ENCODE measurements at regions not wholly inside any gene's neighbourhood (a gene's known extent, or its start where the extent isn't known, plus 50 kb on each side); places are given as distances from the start of the nearest gene placed in this dataset.
"Not testable (repeated sequence)": the region's sequence is repeated elsewhere in the genome, so short reads cannot be mapped to it uniquely, and the experiment has no call there.

DNA sequence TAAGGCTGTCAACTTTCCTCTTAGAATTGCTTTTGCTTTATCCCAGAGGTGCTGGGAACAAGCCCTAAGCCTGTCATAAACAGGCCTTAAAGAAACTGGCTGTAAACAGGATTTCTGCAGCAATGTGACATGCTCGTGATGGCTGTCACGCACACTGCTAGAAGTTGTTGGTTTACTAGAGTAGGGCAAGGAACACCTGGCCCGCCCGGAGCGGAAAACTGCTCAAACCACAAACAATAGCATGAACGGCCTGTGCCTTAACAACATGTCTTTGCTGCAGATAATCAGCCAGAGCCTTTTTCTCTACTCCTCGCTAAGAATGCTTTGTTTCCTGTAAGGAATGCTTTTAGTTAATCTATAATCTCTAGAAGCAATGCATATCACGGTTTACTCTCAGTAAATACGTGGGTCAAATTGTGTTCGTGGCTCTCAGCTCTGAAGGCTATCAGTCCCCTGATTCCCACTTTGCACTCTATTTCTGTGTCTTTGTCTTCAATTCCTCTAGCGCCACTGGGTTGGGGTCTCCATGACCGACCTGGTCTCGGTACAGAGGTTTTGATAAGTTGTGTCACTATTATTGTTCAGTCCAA is 318.3 kb downstream of the GLUD2 start:
- Histone ChIP-seq H3K27me3 (ENCODE audit: control insufficient read depth, insufficient read depth, low read length) (no peaks in the 10 kb centered on the region), H3K36me3 (ENCODE audit: control insufficient read depth, insufficient read depth, low read length) (no peaks in the 10 kb centered on the region), H3K4me3 (ENCODE audit: low read depth, low read length) (no peak overlapping the region)
- FAIRE-seq, result no peak
- DNase-seq (ENCODE audit: low read depth), result no peak
- TF ChIP-seq, protein P1, sequence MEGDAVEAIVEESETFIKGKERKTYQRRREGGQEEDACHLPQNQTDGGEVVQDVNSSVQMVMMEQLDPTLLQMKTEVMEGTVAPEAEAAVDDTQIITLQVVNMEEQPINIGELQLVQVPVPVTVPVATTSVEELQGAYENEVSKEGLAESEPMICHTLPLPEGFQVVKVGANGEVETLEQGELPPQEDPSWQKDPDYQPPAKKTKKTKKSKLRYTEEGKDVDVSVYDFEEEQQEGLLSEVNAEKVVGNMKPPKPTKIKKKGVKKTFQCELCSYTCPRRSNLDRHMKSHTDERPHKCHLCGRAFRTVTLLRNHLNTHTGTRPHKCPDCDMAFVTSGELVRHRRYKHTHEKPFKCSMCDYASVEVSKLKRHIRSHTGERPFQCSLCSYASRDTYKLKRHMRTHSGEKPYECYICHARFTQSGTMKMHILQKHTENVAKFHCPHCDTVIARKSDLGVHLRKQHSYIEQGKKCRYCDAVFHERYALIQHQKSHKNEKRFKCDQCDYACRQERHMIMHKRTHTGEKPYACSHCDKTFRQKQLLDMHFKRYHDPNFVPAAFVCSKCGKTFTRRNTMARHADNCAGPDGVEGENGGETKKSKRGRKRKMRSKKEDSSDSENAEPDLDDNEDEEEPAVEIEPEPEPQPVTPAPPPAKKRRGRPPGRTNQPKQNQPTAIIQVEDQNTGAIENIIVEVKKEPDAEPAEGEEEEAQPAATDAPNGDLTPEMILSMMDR (IDR thresholded peaks at IDR 0.05; ENCODE audit: insufficient read depth, low read length, severe bottlenecking), result no peak

DNA sequence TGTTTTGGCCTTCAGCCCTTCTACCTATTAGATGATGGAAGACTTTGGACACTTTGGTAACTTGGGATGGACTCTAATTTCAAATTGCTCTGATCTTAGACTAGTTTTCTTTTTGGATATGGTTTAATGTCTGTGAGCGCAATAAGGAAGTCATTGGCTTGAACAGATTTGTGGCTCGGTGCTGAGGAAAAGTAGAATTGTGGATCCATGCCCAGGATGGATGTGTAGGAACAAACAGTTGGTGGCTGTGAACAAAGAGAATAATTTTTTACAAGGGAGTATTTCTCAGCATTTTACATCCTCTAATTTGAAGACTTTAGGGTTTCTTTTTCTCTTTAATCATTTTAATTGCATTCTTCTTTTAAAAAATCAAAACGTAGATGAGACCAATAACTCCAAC is 327.1 kb downstream of the GLUD2 start:
- no peaks in the 10 kb centered on the region for H3K36me3 ChIP-seq (ENCODE audit: control insufficient read depth, insufficient read depth, low read length)
- no peaks in the 10 kb centered on the region for H3K27me3 ChIP-seq (ENCODE audit: control insufficient read depth, insufficient read depth, low read length)
- TF ChIP-seq, protein P1 (IDR thresholded peaks at IDR 0.05; ENCODE audit: insufficient read depth, low read length, severe bottlenecking), result no peak
- no peak overlapping the region for H3K4me3 ChIP-seq (ENCODE audit: low read depth, low read length)
- no peak for DNase-seq (ENCODE audit: low read depth)
- FAIRE-seq, result no peak

DNA sequence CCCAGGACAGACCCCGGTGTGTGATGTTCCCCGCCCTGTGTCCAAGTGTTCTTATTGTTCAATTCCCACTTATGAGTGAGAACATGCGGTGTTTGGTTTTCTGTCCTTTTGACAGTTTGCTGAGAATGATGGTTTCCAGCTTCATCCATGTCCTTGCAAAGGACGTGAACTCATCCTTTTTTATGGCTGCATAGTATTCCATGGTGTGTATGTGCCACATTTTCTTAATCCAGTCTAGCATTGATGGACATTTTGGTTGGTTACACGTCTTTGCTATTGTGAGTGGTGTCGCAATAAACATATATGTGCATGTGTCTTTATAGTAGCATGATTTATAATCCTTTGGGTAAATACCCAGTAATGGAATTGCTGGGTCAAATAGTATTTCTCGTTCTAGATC is 334.5 kb downstream of the GLUD2 start:
- not testable (repeated sequence) for H3K27me3 ChIP-seq (ENCODE audit: control insufficient read depth, insufficient read depth, low read length); H3K36me3 ChIP-seq (ENCODE audit: control insufficient read depth, insufficient read depth, low read length); DNase-seq (ENCODE audit: low read depth); H3K4me3 ChIP-seq (ENCODE audit: low read depth, low read length); FAIRE-seq

DNA sequence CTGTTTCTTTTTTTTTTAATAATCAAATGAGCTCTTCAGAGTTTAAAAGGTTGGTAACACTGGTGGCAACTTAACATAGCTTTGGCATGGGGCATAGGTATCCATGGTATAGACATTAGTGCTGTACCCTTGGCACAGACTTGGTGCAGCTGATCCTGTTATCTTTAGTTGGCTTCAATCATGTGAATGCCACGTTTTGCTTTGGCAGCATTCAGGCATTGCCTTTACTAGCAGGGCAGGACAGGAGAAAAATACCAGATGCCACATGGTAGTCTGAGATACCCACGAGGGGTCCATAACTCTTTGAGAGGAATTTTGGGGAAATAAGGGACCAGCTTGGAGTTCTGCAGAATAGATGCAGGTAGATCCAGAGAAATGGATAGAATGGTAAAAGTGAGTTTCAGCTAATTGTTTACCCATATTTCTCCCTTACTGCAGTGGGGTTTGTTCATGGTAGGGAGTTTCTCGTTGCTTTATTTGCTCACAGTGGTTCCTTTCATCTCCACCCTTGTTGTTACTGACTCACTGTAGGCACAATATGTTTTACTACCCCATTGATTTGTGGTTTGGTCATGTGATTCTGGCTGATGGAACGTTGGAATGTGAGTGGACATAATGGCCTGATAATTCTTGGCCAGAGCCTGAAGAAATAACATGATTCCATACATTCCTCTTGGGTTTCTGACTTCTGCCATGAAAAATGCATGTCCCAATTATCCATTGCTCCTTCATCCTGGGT is 342.7 kb downstream of the GLUD2 start:
- peak; percentile 0 for DNase-seq (ENCODE audit: low read depth)
- TF ChIP-seq, protein P1 (IDR thresholded peaks at IDR 0.05; ENCODE audit: insufficient read depth, low read length, severe bottlenecking), result no peak
- no peaks in the 10 kb centered on the region for H3K27me3 ChIP-seq (ENCODE audit: control insufficient read depth, insufficient read depth, low read length)

GRCh38 chrX:121405826-121406225 is 358.4 kb downstream of the GLUD2 start:
- Histone ChIP-seq H3K4me3 (ENCODE audit: low read depth, low read length) (no peak overlapping the region), H3K27me3 (ENCODE audit: control insufficient read depth, insufficient read depth, low read length) (no peaks in the 10 kb centered on the region), H3K36me3 (ENCODE audit: control insufficient read depth, insufficient read depth, low read length) (no peaks in the 10 kb centered on the region)
- TF ChIP-seq, protein P1 (IDR thresholded peaks at IDR 0.05; ENCODE audit: insufficient read depth, low read length, severe bottlenecking), result no peak
- FAIRE-seq, result no peak
- no peak for DNase-seq (ENCODE audit: low read depth)

More for the DNA sequence above, 342.7 kb downstream of the GLUD2 start:
- Histone ChIP-seq H3K36me3 (ENCODE audit: control insufficient read depth, insufficient read depth, low read length) (no peaks in the 10 kb centered on the region), H3K4me3 (ENCODE audit: low read depth, low read length) (no peak overlapping the region)
- FAIRE-seq, result no peak

- no peak for DNase-seq (ENCODE audit: low read depth)
- TF ChIP-seq, protein P1 (IDR thresholded peaks at IDR 0.05; ENCODE audit: insufficient read depth, low read length, severe bottlenecking), result no peak
- no peaks in the 10 kb centered on the region for H3K36me3 ChIP-seq (ENCODE audit: control insufficient read depth, insufficient read depth, low read length)
- no peak overlapping the region for H3K4me3 ChIP-seq (ENCODE audit: low read depth, low read length)
- no peak for FAIRE-seq
- no peaks in the 10 kb centered on the region for H3K27me3 ChIP-seq (ENCODE audit: control insufficient read depth, insufficient read depth, low read length)
Measured at GRCh38 chrX:121407627-121408026, 360.2 kb downstream of the GLUD2 start.

DNA sequence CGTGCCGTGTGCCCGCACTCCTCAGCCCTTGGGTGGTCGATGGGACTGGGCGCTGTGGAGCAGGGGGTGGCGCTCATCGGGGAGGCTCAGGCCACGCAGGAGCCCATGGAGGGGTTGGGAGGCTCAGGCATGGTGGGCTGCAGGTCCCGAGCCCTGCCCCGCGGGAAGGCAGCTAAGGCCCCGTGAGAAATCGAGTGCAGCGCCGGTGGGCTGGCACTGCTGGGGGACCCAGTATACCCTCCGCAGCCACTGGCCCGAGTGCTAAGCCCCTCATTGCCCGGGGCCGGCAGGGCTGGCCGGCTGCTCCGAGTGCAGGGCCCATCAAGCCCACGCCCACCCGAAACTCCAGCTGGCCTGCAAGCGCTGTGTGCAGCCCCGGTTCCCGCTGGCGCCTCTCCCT is 384.1 kb downstream of the GLUD2 start:
- FAIRE-seq; H3K27me3 ChIP-seq (ENCODE audit: control insufficient read depth, insufficient read depth, low read length); H3K4me3 ChIP-seq (ENCODE audit: low read depth, low read length); H3K36me3 ChIP-seq (ENCODE audit: control insufficient read depth, insufficient read depth, low read length); DNase-seq (ENCODE audit: low read depth): not testable (repeated sequence)
